HG03196 (cell line): ENCODE measurements at regions not wholly inside any gene's neighbourhood (a gene's known extent, or its start where the extent isn't known, plus 50 kb on each side); places are given as distances from the start of the nearest gene placed in this dataset.

Source experiments
- ATAC-seq: cut with Tn5 transposase; IDR thresholded peaks from one replicate; pipeline ENCODE4 v1.9.1; 2021; ENCODE audit not compliant: unreplicated experiment

DNA sequence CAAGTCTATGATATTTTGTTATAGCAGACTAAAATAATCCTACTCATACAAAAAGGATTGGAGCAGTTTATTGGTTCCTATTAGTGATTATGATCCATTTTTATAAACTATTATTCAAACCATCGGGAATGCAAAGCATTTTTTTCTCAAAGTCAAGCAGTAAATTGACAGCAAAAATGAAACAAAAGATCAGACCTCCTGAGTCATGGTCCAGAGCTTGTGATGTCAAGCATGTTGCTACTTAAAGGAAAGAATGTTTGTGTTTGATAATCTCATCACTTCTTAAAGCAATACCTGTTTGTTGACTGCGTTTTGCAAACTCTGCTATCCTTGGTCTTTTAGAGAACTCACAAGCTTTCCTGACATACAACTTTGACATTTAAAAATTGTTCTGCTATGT, 204.4 kb downstream of the SAMD5 start:
- no peak for ATAC-seq

DNA sequence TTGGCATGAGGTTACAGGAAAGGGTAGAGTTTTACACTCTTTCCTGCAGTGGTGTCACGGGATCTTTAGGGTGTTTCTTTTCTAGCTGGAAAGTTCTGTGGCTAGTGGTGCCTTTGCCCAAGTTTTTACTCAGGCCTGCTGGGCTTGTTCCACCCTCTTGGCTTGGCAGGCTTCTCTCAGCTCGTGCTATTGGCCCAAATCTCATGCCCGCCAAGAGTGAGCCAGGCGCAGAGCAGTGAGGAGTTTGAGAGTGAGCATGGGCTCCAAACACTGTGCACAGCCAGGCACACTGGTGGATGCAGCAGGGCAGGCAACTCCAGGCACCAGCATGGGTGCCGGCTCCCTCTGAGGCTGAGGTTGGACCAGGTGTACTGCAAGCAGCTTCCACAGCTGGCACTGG, 206.5 kb downstream of the SAMD5 start:
- no peak for ATAC-seq

DNA sequence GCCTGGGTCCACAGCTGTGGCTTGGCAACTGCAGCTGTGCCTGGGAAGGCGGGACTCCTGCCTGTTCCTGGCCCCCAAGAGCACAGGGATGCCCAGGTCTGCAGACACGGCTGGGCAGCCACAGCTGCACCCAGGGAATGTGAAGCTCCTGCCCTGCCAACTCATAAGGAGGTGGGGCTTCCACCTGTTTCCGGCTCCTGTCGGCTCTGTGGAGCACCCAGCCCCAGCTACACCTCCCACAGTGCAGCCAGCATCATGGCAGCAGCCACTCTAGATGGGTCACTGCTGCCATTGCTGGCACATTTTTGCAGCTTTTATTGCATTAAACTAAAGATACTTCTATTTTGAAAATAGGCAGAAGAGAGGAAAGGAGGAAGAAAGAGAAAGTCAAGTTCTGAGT, 207.9 kb downstream of the SAMD5 start:
- no peak for ATAC-seq

DNA sequence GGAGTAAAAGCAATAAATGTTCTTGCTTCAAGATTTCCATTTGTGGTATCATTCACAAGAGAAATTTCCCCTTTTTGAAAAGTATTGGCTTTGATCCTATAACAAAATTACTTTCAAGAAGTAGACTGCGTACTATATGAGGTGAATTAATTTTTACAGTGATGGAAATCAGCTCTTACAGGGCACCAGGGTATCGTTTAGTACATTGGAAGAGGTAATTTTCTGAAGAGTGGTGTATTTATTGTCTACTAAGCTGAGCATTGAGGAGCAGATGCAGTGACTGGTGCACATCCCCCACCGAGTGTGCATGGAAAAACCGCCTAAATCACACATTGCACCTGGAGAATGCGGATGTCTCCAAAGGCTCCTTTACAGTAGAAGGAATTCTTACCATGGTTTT, 209.5 kb downstream of the SAMD5 start:
- ATAC-seq: no peak

DNA sequence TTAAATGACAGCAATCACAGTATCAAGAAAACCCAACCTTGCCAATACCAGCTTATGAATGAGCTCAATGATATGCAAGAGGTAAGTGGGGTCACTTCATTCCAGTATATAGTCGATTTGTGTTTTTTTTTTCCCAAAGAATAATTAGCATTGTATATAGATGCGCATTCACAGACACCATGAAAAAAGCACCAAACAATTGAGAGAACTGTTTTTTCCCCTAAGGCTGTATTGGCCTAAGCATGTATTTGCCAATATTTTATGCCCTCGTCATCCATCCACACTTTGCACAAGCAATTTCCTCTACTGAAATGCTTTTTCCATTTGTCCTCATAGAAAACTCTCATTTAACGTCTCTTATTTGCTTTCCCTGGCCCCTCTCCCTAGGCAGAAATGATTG, 213.7 kb downstream of the SAMD5 start:
- ATAC-seq: no peak

DNA sequence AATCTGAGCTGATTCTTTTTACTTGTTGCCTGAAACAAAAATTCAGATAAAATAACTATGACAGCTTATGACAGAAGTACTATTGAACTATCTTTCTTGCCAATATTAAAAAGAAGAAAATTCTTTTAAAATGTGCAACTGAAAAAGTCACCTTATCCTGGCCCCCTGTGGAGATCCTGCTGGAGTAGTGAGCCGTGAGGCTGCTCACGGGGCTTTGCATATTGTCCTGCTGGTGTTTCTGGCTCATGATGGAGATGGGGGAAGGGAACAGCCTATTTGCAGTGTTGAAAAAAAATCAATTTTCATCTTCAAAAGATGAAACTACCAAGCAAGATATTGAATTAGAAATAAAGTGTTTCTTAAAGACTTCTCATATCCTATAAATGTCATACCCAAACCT, 216.0 kb downstream of the SAMD5 start:
- ATAC-seq: no peak

DNA sequence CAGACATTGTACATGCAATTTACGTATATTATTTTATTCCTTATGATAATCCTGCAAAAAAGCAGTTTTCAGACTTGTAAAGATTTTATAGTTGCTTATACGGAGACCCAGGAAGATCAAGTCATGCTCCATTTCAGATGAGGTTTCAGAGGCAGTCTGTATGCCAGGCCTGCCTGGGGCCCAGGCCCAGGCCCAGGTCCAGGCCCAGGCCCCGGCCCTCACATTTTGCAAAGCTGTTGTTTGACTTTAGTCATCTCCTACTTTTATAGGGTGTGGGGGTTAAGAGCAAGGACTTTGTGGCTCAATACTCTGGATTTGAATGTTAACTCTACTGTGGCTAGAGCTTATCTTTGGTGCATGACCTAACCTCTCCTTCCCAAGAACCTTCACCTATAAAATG, 217.9 kb downstream of the SAMD5 start:
- no peak for ATAC-seq

DNA sequence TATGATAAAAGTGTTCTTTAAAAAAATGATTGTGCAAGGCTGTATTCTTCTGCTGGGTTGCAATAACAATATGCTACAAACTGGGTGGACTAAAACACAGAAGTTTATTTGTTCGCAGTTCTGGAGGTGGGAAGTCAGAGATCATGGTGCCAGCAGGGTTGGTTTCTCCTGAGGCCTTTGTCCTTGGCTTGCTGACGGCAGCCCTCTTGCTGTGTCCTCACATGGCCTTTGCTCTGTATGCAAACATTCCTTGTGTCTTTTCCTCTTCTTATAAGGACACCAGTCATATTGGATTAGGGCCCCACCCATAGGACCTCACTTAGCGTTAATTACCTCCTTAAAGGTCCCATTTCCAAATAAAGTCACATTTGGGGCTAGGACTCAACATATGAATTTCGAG, 220.4 kb downstream of the SAMD5 start:
- no peak for ATAC-seq

DNA sequence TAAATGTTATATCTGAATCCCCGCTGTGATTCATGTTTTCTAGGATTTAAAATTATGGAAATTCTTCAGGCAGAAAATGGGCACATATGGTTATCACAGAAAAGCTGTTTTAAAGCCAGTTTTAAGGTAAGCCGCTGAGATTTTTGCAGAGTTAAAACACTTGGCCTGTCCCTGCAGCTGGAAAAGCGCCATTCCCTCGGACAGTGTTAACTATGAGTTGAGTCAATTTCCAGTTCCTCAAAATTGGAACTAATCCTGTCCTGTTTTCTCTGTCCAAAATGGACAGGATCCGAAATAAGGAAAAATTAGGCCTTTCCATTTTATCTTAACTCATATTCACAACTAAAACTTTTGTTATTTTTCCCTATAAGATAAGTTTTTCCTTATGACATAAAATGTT, 225.2 kb downstream of the SAMD5 start:
- ATAC-seq: no peak

DNA sequence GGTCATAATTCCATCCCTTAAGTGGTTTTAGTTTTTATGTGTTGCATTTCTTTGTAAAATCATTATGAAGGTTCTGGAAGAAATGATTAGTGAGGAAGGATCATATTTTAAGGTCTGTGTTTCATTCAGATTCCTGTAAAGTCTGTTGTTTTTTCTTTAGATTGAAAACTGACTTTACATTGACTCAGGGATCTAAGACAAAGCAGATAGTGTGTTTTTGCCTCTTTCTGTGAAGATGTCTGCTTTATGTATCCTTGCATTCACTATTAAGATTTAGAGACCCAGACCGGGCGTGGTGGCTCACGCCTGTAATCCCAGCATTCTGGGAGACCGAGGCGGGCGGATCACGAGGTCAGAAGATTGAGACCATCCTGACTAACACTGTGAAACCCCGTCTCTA, 225.7 kb downstream of the SAMD5 start:
- no peak for ATAC-seq

DNA sequence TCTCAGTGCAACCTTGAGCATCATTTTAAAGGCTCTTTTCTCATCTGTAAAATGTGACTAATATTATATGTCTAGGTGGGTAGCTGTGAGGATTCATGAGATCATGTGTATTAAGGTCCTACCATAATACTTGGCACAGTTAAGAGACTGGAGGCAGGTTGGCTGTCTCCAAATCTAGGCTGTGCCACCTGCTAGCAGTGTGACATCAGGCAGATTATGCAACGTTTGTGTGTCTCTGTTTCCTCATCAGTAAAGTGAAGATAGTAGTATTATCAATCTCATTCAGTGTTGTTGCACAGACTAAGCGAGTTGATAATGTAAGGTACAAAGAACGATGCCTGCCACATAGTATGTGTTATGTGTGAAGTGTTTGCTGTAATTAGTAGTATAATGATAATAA, 227.4 kb downstream of the SAMD5 start:
- no peak for ATAC-seq

DNA sequence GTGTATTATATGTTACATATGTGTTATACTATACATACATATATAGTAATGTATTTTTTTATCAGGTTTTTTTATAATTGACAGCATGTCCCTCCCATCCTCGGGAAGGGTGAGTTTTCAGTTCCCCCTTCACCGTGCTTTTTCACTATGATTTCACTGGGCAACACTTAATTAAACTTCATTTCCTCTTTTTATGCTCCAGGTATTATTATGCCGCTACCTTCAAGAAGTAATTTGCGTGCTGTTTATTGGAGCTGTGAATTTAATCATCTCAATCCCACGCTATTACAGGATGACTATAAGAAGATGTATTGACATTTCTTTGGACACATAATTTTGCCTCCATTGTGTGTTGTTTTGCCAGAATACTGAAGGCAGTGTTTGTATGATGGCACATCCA, 228.6 kb downstream of the SAMD5 start:
- no peak for ATAC-seq

DNA sequence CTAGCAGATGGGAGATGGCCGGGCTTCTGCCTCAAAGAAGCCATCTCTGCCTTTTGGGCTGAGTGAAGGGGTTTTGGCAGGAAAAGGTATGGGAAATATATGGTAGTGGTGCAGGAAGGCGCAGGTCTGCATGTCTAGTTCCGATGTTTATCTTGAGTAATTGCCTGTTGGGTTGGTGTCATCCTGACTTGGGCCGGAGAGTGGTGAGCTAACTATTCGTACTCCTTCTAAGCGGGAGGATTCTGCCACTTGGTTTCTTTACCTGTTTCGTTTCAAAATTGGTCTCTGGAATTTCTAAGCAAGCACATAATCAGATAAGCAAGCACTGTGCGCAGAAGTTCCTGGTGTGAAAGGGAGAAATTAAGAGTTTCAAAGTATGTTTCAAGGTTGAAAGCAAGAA, 229.6 kb downstream of the SAMD5 start:
- ATAC-seq: no peak

DNA sequence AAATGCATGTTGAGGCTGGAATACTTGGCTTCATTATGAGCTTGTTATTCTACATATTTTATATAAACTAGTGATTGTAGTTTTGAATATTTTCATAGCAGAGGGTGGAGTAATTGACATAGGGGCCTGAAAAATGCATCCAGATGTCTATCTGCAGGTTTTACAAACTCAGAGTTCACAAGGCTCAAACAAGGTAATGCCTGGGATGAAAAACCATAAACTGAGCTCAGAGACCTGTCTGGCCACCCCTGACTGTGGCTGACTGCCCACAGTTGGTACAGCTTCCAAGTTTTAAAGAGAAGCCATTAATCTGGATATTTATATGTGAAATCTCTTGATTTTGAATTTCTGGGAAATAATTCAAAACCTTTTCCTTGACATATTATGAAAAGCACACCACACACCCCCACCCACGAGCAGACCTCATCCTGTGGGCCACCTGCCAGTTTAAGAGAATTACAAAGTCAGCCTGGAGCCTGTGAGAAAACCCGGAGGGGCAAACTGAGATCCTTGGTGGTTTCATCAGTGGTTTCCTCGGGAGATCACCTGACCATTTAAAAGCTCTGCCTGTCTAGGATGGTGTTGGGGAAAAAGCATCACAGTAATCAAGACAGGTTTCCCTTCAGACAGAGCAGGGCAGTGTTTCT, 230.1 kb downstream of the SAMD5 start:
- no peak for ATAC-seq

DNA sequence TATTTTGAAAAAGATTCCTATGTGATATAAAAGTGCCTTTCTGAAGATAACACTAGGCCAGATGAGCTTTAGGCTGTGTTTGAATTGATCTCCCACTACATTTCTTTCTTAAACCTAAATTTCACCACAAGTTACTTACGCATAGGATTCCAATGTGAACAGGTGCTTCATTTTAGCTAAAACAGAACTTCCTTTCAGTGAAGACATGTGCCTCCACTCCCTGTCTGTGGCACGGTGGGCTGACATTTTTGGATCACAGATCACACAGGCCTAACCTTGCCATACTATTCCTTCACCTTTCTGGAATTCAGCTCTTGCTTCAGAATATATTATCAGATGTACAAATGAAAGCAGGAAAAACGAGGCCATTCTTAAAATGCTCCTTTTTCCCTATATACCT, 231.8 kb downstream of the SAMD5 start:
- ATAC-seq: no peak

DNA sequence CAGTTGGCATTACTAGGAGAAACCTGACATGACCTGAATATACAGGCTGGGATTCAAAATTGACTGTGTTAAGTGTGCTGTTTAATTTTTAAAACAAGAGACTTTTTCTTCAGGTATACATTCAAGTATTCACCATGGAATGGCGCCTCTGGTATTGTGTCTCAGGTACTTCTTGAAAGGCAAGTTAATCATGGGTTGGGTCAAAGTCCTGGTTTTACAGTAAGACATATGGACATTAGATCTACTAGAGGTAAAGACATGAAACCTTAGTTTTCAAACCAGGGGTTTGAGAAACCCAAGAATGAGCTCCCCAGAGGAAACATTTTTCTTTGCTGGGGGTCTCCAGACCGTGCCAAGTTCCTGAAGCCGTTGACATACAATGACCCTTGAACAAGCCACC, 232.4 kb downstream of the SAMD5 start:
- ATAC-seq: no peak

DNA sequence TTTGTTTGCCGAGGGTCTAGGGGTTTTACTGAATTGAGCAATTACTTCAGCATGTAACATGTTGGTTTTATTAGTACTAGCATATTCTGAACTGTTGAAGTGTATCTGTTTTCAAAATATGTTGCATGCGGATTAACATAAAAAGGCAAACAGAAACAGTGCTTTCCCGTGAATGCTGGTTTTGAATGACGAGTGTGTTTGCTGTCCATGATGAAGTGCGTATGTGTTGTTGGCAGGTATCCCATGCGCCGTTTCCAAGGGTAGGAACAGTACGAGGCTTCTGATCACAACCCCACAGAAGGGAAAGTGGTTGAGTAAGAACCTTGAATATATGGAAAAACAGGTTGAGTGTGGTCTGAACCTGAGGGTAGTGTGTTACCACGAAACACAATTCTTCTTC, 232.9 kb downstream of the SAMD5 start:
- no peak for ATAC-seq

DNA sequence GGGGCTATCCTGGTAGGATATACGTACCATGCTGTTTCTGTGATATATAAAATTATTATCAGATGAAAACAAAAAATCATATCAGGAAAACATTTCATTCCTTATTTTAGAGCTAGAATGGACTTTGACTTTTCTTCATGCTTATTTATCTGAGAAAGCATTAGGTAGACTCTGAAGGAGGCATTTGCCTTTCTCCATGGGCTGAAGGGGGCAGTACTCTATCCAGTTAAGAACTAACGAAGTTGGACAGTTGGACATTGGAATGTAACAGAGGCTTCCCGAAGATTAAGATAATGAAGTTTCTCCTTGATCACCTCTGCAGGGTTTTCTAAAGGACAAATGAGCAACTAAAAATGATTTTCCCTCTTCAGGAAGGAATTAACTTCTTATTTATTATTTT, 233.9 kb downstream of the SAMD5 start:
- no peak for ATAC-seq

DNA sequence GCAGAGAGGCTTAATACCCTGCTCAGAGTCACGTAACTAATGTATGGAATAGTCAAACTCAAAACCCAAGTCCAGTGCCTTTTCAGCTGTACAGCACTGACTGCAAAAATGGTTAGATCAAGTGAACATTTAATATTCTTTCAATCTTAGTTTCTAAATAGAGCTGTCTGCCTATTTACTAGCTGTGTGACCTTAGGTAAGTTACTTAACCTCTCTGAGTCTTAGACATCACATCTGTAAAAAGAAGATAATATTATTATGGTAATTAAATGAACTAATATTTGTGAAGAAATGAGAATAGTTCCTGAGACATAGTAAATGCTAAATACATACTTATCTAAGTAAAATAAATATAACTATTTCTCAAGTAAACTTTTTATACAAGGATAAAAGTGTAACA, 235.5 kb downstream of the SAMD5 start:
- no peak for ATAC-seq

DNA sequence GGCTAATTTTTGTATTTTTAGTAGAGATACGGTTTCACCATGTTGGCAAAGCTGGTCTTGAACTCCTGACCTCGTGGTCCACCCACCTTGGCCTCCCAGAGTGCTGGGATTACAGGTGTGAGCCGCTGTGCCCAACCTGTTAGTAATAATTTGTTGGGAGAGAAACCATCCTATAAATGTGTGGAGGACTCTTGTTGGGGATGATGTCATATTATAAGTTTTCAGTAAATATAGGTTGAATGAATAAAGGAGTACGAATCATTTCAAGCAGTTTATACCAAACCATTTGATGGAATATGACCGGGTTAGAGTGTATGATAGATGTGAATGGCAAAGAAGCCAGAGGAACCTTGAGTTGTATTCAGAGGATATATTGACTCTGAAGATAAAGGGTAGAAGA, 240.8 kb downstream of the SAMD5 start:
- ATAC-seq: no peak

DNA sequence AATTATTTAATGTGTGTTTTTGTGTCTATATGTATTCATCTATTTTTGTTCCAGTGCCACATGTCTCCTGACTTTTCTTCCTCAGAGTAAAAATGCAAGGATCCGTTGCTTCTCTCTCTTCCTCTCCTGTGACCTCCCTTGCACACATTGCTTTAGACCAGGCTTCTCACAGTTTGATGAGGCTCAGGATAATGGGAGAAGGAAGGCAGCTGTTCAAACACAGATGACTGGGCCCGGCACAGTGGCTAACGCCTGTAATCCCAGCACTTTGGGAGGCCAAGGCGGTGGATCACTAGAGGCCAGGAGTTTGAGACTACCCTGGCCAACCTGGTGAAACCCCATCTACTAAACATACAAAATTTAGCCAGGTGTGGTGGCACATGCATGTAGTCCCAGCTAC, 241.9 kb downstream of the SAMD5 start:
- ATAC-seq: no peak

DNA sequence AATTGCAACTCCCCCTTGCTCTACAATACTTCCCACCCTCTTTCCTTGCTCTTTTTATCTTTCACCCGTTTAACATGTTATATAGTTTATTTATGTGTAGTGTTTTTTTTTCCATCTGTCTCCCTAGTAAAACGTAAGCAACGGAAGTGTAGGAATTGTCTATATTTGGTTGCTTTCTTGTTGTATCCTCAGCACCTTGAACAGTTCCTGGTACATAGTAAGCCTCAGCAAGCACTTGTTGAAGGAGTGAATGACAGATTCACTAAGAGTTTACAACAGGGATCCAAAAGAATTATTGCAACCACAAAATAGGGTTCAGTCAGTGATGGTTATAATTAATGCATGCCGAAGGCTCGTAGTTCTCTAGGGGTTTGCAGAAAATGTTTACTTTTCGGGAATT, 242.7 kb downstream of the SAMD5 start:
- no peak for ATAC-seq

DNA sequence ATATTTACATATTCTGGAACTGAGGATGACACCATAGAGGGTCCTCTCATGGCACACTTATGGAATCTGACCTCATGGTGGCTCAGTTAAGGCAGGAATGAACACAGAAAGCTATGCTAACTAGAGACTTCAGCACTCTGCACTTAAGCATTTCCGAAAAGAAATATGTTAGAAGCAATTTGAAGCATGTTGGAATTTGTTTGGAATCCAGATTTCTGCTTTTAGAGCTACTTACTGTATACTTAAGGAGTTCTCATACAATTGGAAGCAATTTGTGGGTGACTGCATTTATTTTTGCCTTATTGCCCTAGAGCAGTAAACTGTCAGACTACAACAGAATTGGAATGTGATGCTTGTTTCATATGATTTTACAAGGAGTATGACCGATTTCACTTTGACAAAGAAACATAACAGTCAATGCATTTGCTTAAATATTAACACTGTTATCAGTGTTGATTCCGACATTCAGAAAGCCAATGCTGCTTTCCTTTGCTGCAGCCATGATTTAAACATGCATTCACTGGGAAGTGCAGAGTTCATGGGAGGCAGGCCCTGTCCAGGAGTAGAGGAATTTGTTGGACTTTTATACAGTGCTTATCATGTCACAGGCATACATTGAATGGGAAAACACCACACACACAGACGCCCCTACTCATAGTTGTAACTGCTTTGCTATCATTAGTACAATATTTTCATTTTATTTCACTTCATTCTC, 244.4 kb downstream of the SAMD5 start:
- no peak for ATAC-seq
